Limb (tissue), 2 donors: ENCODE measurements at regions not wholly inside any gene's neighbourhood (a gene's known extent, or its start where the extent isn't known, plus 50 kb on each side); places are given as distances from the start of the nearest gene placed in this dataset.
"Not testable (repeated sequence)": the region's sequence is repeated elsewhere in the genome, so short reads cannot be mapped to it uniquely, and the experiment has no call there.

ENCODE experiments used
- DNase-seq, 2 donors: peaks; one replicate each; pipeline ENCODE4 v3.0.0-alpha.2; 2016; ENCODE audit errors: extremely low spot score in 2 of 2

DNA sequence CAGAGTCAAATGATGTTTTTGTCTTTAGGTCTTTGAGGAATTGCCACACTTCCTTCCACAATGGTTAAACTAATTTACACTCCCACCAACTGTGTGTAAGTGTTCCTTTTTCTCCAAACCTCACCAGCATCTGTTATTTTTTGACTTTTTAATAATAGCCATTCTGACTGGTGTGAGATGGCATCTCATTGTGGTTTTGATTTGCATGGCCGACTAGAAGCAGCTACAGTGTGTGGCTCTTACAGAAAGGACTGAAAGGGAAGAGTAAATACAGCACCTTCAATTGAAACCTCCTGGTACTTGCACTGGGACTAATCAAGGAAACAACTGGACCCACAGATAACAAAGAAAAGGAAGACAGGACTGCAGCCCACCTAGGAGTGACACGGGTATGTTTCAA lies 668.0 kb upstream of the RGS18 start:
- DNase-seq: no peak

DNA sequence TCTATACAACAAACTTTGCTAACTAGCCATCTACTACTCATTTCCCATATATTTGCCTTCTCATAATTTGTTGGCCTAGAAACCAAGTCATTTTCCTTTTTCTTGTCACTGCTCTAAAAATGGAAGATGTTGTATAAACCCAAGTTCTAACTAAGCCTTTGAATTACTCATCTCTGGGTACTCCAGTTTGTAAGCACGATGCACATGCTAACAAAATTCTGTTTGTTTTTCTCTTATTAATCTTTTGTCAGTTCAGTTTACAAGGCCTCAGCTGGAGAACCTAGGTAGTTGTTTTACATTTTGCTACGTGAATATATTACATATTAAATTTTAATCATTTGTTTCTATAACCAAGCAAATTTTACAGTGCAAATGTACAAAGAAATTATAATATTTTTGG lies 663.2 kb upstream of the RGS18 start:
- DNase-seq: no peak

DNA sequence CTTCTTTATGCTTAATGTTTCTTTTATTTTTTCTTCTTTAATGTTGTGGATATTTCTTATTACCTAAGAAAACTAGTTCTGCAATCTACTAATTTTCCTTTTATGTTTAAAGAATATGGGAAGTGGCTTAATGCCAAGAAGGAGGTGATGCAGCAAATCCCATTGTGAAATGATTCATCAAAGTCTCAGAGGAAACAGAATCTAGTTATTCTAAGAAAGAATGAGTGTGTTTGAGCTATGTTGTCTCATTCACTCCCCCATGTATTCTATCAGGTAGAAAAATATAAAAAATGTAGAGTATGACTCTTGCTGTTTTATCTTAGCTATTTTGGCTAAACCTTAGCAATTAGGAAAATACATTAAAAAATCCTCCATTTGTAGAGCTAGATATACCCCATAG lies 659.9 kb upstream of the RGS18 start:
- DNase-seq: no peak

DNA sequence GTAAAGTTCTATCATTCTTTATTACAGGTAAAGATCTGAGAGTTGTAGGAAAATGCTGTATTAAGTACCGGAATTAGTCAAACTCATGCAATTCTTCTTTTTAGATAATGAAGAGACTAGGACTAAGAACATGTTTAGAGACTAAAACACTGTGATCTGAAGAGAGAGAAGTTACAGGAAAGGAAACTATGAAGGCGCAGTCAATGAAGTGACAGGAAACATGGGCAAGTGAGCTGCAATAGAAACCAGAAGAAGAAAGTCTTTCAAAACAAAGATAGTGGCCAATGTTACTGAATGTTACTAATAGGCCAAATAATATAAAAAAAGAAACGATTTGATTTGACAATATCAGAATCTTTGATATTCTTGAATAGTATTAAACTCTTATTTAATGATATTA lies 659.4 kb upstream of the RGS18 start:
- no peak for DNase-seq

DNA sequence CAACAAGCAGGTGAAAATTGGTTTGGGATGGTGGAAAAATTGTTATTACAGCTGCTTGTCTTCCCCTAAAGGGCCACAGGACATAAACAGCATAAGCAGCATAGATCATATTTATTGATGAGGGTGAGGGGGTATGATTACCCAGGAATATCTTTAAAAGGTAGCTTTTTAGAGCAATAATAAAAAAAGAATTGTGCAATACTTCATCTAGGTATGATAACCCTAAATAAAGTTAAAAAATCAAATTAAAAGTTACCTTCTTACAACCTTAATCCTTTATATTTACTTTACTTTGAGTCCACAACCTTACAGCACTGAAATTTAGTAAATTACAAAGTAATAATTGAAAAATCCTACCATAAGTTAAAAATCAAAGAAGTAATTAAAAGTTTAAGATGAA lies 653.3 kb upstream of the RGS18 start:
- DNase-seq: no peak

DNA sequence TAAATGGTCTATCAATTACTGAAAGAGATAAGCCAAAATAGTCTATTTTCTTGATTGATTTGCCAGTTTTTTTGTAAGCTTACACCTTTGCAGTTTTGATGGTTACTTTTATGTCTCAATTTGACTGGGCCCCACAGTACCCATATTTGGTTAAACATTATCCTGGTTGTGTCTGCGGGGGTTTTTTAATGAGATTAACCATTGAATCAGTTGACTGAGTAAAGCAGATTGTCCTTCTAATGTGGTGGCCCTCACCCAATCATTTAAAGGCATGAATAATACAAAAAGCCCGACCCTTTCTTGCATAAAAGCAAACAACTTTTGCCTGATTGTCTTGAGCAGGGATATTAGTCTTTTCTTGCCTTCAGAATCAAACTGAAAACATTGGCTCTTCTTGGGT lies 650.0 kb upstream of the RGS18 start:
- DNase-seq: no peak

DNA sequence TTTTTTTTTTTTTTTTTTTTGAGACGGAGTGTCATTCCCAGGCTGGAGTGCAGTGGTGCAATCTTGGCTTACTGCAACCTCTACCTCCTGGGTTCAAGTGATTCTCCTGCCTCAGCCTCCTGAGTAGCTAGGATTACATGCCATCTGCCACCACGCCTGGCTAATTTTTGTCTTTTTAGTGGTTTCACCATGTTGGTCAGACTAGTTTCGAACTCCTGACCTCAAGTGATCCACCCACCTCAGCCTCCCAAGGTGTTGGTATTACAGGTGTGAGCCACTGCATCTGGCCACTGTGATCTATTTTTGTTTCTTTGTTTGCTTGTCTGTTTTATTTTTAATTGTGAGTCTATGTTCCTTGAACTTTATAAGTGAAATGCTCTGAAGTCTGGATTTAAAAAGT lies 646.8 kb upstream of the RGS18 start:
- not testable (repeated sequence) for DNase-seq

DNA sequence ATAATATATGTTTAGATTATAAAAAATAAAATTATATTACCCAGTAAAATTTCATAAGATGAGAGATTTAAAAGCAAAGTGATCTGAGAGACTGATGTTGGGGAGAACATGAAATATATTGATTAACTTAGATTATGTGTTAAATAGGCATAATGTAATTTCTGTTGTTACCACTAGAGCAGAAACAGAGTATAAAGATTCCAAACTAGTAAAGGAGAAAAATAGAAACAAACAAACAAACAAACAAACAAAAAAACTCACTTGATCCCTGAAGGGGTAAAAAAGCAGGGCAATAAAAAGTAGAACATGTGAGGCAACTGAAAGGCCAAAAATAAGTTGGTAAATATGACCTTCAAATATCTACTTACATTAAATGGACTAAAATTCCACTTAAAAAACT lies 640.4 kb upstream of the RGS18 start:
- no peak for DNase-seq

DNA sequence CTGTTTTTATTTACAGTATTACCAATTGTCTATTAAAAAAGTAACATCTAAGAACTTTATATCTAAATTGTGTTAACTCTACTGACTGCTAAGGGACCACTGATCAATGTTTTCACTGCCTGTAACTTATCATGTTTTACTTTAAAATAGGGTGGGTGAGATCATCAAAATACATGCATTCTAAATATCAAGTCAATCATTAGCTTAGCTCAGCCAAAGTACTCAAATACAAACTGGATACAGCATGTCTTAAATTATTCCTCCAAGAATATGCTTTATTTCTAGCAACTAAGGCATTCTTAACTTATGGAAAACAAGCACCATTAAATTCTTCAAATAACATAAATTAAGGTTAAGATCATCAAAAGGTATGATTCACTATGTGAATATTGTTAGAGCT lies 638.7 kb upstream of the RGS18 start:
- DNase-seq: no peak

DNA sequence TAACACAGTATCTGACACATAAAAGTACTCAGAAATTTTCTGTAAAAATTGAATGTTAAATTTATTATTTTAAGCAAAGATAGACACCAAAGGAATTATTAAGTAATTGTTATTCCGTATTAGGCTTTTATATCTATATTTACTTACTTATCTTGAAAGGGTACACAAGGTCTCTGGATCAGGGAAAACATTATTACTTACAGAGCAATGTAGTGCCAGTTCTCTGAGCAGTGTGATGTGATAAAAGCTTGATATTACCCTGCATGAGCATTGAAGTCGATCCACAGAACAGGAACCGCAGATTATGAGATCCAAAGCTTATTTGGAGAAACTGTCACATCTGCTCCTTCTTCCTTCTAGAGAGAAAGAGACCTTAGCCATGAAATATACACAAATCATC lies 637.9 kb upstream of the RGS18 start:
- no peak for DNase-seq

DNA sequence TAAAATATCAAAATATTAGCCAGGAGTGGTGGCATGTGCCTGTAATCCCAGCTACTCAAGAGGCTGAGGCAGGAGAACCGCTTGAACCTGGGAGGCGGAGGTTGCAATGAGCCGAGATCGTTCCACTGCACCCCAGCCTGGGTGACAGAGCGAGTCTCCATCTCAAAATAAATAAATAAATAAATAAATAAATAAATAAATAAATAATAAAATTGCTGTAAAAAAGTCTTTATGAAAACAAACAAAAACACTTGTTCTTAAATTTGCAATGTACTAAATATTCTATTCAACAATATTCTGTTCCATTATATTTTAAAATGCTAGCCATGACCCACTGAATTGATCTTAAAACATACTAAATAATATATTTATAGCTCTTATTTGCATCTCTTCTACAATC lies 632.3 kb upstream of the RGS18 start:
- not testable (repeated sequence) for DNase-seq

DNA sequence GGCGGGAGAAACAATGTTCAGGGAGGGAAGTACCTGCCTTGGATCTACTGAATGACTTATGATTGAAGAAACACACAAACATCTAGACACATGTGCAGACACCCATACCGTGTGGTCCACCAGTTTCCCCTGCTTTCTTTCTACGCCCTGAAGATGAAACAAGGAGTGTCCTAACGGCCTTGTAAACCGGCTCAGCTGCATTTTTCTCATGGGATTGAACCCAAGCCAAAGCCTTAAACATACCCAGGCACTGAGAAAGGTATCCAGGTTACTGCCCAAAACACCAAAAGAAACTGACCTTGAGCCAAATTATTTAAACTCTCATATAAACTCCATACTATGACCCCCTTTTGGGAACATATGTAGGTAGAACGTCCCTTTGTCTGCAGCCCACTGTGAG lies 630.0 kb upstream of the RGS18 start:
- no peak for DNase-seq

DNA sequence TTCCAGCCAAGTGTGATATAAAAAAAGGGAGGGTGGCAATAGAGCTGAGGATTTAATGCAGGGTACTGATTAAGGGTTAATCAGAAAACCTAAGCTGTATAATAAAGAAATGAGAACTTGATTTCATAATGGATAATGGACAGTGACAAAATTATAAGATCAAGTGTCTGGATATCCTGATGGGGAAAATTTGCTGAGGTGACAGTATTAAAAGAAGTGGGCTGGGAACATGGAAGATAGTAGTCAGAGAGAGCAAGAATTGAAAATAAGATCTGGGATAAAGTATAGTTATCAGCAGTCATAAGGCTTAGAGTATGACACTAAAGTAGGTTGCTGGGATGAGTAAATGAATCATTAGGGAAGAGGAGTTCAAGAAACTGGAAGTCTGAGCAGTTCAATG lies 627.3 kb upstream of the RGS18 start:
- no peak for DNase-seq

DNA sequence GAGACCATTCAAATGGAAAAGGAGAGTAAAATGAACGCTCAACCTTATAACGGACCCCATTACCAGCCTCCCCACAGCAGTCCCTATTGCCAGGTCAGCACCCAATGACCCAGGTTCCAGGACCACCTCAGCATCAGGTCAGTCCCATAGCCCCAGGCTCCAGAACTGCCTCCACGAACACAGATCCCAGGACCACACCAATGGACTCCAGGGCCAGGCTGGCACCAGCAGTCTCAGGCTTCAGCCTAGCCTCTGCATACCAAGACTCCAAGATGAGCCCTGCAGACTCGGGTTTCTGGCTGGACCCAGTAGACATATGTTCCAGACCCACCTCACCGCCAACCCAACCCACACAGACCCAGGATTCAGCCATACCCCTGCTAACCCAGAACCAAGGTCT lies 625.0 kb upstream of the RGS18 start:
- DNase-seq: no peak

DNA sequence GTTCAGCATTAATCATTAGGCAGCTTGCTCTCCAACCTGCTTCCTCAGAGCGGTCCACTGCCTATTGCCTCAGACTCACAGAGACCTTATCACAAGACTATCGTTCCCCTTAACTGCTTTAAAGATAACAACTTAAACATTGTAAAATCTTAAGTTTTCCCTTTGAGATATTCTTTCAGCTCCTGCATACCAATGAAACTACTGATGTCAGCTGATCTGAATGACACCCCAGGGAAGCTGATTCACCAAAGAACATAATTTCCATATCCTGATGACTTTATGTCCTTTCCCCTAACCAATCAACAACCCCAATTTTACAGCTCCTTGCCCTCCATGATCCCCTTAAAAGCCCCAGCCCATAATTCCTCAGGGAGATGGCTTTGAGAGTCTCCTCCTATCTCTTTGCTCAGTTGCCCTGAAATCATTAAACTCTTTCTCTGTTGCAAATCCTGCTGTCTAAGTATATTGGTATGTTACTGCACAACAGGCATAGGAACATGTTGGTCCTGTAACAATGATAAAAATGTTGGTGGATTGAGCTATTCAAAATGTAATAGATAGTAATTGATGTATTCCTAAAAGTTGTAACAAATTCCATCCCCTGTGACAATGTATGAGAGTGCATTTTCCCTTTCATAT lies 621.4 kb upstream of the RGS18 start:
- no peak for DNase-seq

DNA sequence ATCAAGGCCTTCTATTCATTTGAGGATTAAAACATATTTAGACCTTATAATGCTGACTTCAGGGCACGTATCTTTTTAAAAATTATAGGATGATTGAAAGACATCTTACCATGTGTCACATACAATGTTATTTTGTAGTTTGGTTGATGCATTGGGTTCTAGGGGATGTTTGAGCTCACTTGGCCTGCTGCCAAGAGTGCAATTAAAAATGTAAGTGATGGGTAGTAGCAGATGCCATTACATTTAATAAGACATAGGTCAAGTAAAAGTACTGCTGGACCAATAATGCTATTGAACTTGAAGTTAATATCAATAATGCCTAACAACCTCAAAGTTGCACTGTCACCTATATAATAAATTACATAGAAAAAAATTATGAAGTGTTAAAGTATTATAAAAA lies 616.5 kb upstream of the RGS18 start:
- DNase-seq: no peak

DNA sequence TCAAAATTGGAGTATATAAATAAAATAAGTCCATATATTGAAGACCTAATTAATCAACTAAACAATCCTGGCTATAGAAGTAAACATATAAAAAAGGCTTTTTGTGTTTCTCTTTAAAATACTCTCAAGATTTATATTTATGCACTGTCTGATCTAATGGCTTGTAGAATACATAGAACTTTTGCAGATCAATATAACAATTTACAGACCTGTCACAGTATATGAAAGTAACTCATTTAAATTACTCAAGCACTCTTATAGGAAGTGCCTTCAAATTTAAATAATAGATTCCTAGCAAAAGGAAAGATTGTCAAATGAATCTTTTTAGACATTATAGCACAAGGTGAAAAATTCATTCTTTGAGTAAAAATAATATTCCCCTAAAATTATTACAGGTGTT lies 615.8 kb upstream of the RGS18 start:
- no peak for DNase-seq

DNA sequence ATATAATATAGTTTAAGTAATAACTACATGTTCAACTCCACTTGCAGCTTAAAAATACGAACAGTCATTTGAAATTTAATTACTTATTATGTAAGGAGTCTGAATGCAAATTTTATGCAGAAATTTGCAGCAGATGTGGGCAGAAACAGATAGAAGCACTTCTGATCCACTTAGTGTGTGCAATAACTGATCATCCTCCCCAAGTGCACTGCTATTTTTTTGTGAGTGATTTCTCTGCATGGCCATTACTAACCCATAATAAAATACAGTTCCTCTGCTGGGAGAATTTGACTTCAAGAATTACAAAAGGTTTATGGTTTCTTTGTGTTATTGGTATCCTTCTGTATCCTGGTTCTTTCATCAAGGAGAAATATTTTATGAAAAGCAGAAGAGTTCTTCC lies 611.5 kb upstream of the RGS18 start:
- DNase-seq: no peak

DNA sequence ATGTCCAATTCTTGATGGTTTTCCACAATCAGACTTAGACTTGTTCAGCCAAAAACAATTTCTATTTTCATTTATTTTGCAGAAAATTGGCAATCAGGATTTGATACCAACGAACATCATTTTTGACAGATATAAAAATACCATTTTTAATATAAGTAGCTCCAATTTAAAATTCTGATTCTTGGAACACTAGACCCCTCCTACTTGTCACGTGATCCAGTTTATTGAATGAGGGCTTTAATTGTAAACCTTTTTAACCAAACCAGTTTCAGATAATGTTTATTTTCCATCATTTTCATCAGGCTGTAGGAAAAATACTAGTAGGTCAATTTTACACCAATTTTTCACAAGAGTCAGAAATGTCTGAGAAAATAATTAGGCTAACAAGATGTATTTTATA lies 607.2 kb upstream of the RGS18 start:
- DNase-seq: no peak

DNA sequence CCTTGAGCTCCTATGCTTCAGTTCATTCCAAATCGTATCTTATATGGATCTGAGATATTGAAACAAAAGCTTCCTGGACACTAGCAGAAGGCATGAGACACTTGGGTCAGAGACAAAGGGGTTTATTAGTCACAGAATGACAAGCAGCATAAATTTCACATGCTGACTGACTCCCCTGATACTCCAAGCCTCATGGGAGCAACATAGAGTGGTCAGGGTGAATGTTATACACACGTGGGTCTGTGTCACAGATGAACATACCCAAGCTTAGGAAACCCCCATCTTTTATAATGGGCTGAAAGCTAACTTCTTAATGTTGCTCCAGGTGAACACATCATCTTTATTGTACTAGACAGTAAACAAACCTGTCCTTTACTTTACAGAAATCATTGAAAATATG lies 599.9 kb upstream of the RGS18 start:
- no peak for DNase-seq

DNA sequence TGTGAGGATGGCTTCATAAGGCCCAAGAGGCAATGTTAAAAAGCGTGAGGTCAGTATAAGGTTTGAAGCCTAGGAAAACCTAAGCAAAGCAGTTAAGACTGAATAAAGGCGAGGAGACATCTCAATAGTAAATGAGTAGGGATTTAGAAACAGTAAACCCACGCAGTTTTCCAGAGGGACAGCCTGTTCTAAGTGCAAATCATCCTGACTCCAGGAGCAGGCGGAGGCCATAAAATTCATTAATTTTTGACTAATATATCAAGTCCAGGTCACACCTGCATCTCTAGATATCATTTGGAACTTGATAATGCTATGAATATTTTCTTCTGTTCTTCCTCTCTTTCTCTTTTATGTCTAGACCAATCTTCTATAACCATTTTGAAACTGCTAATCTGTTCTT lies 597.0 kb upstream of the RGS18 start:
- no peak for DNase-seq

DNA sequence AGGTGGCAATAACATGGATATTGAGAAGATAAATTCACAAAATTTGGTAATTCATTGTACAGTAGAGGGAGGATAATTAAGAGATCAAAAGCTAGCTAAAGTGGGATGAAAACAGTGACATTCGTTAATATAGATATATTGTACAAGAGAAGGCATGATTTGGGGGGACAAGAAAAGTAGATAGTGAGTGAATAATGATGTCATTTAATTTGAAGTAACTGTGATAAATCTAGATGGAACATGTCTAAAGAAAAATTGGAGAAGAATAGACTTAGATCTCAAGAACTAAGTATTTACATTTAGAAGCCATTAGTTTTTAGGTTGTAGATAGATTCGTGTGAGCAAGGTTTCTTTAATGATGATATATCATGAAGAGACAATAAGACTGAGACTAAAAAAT lies 594.0 kb upstream of the RGS18 start:
- no peak for DNase-seq

DNA sequence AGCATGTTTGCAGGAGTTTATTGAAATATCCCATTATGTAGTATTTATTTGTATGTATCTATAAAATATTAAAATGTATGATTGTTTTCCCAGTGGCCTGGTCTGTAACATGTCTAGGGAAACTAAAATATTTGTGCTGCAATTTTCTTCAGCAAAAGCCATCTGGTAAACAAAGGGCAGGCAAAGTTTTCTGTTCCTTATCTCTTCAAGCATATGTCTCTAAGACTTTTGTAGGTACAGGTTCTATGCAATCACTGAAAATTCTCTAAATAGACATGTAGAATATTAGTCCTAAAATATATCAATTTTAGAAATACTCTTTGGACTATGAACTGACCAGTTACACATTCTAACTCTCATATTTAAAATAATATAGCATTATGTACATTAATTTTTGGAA lies 585.8 kb upstream of the RGS18 start:
- no peak for DNase-seq

DNA sequence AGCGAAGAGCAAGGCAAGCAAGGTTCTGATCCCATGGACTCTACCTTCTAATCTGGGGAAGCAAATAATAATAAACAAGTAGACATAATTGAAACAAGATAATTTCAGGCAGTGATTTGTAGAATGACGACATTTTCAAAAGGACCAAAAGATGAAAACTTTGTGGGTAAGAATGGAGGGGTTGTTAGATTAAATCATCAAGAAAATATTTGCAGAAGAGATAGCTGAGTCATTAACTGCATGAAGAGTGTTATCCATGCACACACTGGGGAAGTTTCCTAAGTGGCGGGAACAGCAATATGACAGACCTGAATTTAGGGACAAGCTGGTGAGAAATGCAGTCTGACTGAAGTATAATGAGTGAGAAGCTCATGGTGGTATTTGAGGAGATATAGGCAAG lies 583.1 kb upstream of the RGS18 start:
- no peak for DNase-seq
